ENCODE measurements at regions not wholly inside any gene's neighbourhood (a gene's known extent, or its start where the extent isn't known, plus 50 kb on each side); places are given as distances from the start of the nearest gene placed in this dataset.

DNA sequence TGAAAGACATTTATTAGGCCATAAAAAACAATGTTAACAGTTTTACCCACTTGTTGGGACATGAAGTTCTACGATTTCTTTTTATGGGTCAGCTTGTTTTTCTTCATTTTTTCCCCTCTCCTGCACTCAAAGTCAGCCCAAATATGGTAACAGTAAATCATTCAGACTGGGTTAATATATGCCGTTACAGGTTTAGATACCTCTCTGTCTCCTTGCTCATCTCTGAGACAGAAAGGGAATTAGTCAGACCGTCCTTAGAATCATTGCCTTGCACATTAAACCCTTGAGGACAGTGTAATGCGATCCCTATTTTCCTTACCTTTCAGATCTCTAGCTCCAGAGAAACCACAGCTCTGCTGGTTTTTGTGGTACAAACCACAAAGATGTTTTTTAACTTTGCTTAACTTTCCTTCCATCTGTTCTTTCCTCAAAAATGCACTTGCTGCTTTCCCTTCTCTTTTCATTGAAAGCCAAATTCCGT, 613.3 kb downstream of the PLPP3 start:
- DNase-seq: no peak
- Histone ChIP-seq H3K9me3 (ENCODE audit: control insufficient read depth, low read depth, low read length) (no peaks in the 10 kb centered on the region), H2BK20ac (ENCODE audit: low read depth, low read length, poor library complexity, severe bottlenecking) (no peak overlapping the region), H2AK5ac (ENCODE audit: insufficient read length, low read length) (no peak overlapping the region), H4K20me1 (ENCODE audit: control insufficient read depth, insufficient read depth, insufficient read length) (no peaks in the 10 kb centered on the region), H2BK12ac (ENCODE audit: insufficient read length, low read depth, low read length) (no peak overlapping the region), H3K4ac (ENCODE audit: low read depth, low read length) (no peak overlapping the region), H2BK120ac (ENCODE audit: low read depth, low read length, poor library complexity, severe bottlenecking) (no peak overlapping the region), H3K23ac (ENCODE audit: insufficient read length, low read depth, low read length) (no peak overlapping the region), H2BK5ac (ENCODE audit: insufficient read length, low read length) (no peak overlapping the region), H3K23me2 (ENCODE audit: insufficient read length, low read depth, low read length, poor library complexity, severe bottlenecking) (no peaks in the 10 kb centered on the region), H3K79me2 (ENCODE audit: insufficient read depth, low read length) (no peaks in the 10 kb centered on the region), H4K91ac (ENCODE audit: insufficient read length, low read depth, low read length) (no peak overlapping the region), H3K27ac (ENCODE audit: insufficient read length, low read depth, low read length) (no peak overlapping the region), H3K4me2 (ENCODE audit: insufficient read depth, insufficient read length, low read length) (no peak overlapping the region), H3K79me1 (ENCODE audit: insufficient read depth, low read depth, low read length, poor library complexity, severe bottlenecking) (no peaks in the 10 kb centered on the region), H3K18ac (ENCODE audit: insufficient read length, low read depth, low read length) (no peak overlapping the region), H3K27me3 (ENCODE audit: insufficient read depth, low read length) (no peaks in the 10 kb centered on the region), H2BK15ac (ENCODE audit: low read depth, low read length) (no peak overlapping the region), H4K8ac (replicated peaks; ENCODE audit: insufficient read length, low read depth, low read length) (no peak overlapping the region), H3T11ph (ENCODE audit: low read length) (no peak overlapping the region), H2AFZ (ENCODE audit: low read length) (no peak overlapping the region), H3K9ac (ENCODE audit: extremely low read depth, insufficient read length, low read length) (no peak overlapping the region), H3K56ac (ENCODE audit: insufficient read length, low read depth, low read length) (no peak overlapping the region), H3K14ac (ENCODE audit: insufficient read depth, low read length) (no peak overlapping the region), H3K4me1 (ENCODE audit: insufficient read depth, low read length) (no peaks in the 10 kb centered on the region), H4K5ac (ENCODE audit: insufficient read length, low read depth, low read length) (no peak overlapping the region)
- H3K36me3 Mint-ChIP-seq (ENCODE audit: insufficient read depth in 1 of 3, low read depth in 3 of 3): no peaks in the 10 kb centered on the region
- H3K4me1 Mint-ChIP-seq: peaks cover 0 to 5% of the 10 kb centered on the region in 2 experiments; a peak in 1 of 4 replicates
- TF ChIP-seq, protein P1, sequence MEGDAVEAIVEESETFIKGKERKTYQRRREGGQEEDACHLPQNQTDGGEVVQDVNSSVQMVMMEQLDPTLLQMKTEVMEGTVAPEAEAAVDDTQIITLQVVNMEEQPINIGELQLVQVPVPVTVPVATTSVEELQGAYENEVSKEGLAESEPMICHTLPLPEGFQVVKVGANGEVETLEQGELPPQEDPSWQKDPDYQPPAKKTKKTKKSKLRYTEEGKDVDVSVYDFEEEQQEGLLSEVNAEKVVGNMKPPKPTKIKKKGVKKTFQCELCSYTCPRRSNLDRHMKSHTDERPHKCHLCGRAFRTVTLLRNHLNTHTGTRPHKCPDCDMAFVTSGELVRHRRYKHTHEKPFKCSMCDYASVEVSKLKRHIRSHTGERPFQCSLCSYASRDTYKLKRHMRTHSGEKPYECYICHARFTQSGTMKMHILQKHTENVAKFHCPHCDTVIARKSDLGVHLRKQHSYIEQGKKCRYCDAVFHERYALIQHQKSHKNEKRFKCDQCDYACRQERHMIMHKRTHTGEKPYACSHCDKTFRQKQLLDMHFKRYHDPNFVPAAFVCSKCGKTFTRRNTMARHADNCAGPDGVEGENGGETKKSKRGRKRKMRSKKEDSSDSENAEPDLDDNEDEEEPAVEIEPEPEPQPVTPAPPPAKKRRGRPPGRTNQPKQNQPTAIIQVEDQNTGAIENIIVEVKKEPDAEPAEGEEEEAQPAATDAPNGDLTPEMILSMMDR (conservative IDR thresholded peaks at IDR 0.05): no peak
- no peaks in the 10 kb centered on the region; a peak in 1 of 5 replicates for H3K9me3 Mint-ChIP-seq
- H3K4me3 Mint-ChIP-seq: no peak overlapping the region
- no peak overlapping the region for H3K27ac Mint-ChIP-seq
- no peaks in the 10 kb centered on the region for H3K27me3 Mint-ChIP-seq (ENCODE audit: low read depth)
- WGBS (ENCODE audit: extremely low coverage, insufficient read length, low lambda C conversion rate): no CpG with 5 or more reads among the region's 5 CpGs

Data from H9 (cell line).